HCT116 (cell line): ENCODE measurements at regions not wholly inside any gene's neighbourhood (a gene's known extent, or its start where the extent isn't known, plus 50 kb on each side); places are given as distances from the start of the nearest gene placed in this dataset.

ENCODE experiments used
- ATAC-seq: fragments of 200-7000 bp; cut with Tn5 transposase; 2 replicates; pipeline ENCODE4 v1.9.1; 2020; ENCODE audit warnings: mild to moderate bottlenecking, moderate library complexity
- BruUV-seq: library from RNA; stranded (reverse); fragments of 400-500 nt; replicated peaks from 2 replicates; lab custom pipeline; 2021; lab: Mats Ljungman, UMichigan
- CTCF ChIA-PET: fragments of 300-600 bp; sonication (Branson Sonifier 250); formaldehyde crosslinking; loops from one replicate; lab custom pipeline; 2021; ENCODE audit warnings: antibody characterized with exemption; lab: Charles Lee
- POLR2A ChIA-PET: fragments of 300-600, 350-600 bp; sonication (Branson Sonifier 250); formaldehyde crosslinking; loops from one replicate; lab custom pipeline; 2021; ENCODE audit warnings: antibody characterized with exemption; lab: Charles Lee
- RAD21 ChIA-PET, 2 experiments: fragments of 300-600 bp; sonication (Branson Sonifier 250); formaldehyde crosslinking; loops; one replicate each; lab custom pipeline; 2023; ENCODE audit warnings: low total read pairs in 2 of 2; ENCODE audit not compliant: uncharacterized antibody in 2 of 2, unreplicated experiment in 2 of 2, low non-redundant PET in 1 of 2; lab: Charles Lee
- DNase-seq: peaks from one replicate; pipeline ENCODE4 v3.0.0-alpha.2; 2010; ENCODE audit warnings: low read depth, low spot score
- H2AFZ ChIP-seq: fragments of 200-600 bp; shearing (Covaris generic), sonication (generic); 2 replicates; pipeline ENCODE4 v1.6.1; 2017; ENCODE audit warnings: low read depth, mixed run types, mixed read lengths, antibody characterized with exemption, low read length; ENCODE audit not compliant: poor library complexity, severe bottlenecking
- H3K27ac ChIP-seq: 2 replicates; pipeline ENCODE4 v1.5.1; 2012; ENCODE audit warnings: low read depth, low read length
- H3K27me3 ChIP-seq: fragments of 200-600 bp; sonication (generic); 2 replicates; pipeline ENCODE4 v1.6.1; 2016; ENCODE audit warnings: mixed run types, low read length, mixed read lengths; ENCODE audit not compliant: insufficient read depth
- H3K36me3 ChIP-seq, 2 experiments: fragments of 200-500 bp in 1 of 2; fragments of 200-600 bp in 1 of 2; sonication (Bioruptor generic) in 1 of 2; sonication (generic) in 1 of 2; 2 replicates each; pipeline versions ENCODE4 v1.5.1 to v1.6.1; 2014 to 2016; ENCODE audit warnings: low read length in 2 of 2, inconsistent platforms in 1 of 2, mixed read lengths in 1 of 2, mixed run types in 1 of 2; ENCODE audit not compliant: insufficient read depth in 2 of 2, control insufficient read depth in 1 of 2
- H3K4me1 ChIP-seq, 2 experiments: fragments of 200-600 bp in 1 of 2; sonication (generic) in 1 of 2; 2 replicates each; pipeline versions ENCODE4 v1.5.1 to v1.6.1; 2012 to 2017; ENCODE audit warnings: low read length in 2 of 2, inconsistent platforms in 1 of 2, mild to moderate bottlenecking in 1 of 2, mixed read lengths in 1 of 2, mixed run types in 1 of 2, moderate library complexity in 1 of 2; ENCODE audit not compliant: insufficient read depth in 2 of 2, control insufficient read depth in 1 of 2
- H3K4me2 ChIP-seq: fragments of 200-600 bp; sonication (generic); 2 replicates; pipeline ENCODE4 v1.6.1; 2017; ENCODE audit warnings: mixed run types, low read length, mixed read lengths
- H3K4me3 ChIP-seq, 2 experiments: fragments of 200-600 bp in 1 of 2; sonication (generic) in 1 of 2; replicated peaks in 1 of 2; 2 replicates each; pipeline ENCODE4 v1.5.1; 2011 to 2016; ENCODE audit warnings: low read length in 2 of 2, control low read depth in 1 of 2, low read depth in 1 of 2, mild to moderate bottlenecking in 1 of 2, mixed read lengths in 1 of 2, mixed run types in 1 of 2
- H3K79me2 ChIP-seq: fragments of 200-600 bp; sonication (generic); 2 replicates; pipeline ENCODE4 v1.6.1; 2017; ENCODE audit warnings: mild to moderate bottlenecking, mixed run types, low read length, moderate library complexity, mixed read lengths; ENCODE audit not compliant: insufficient read depth
- H3K9ac ChIP-seq: fragments of 200-600 bp; sonication (generic); 2 replicates; pipeline ENCODE4 v1.6.1; 2016; ENCODE audit warnings: low read length, mixed read lengths
- H3K9me2 ChIP-seq: fragments of 200-600 bp; sonication (generic), shearing (Covaris generic); 2 replicates; pipeline ENCODE4 v1.6.1; 2017; ENCODE audit warnings: mixed run types, mild to moderate bottlenecking, moderate library complexity; ENCODE audit not compliant: insufficient read depth
- H3K9me3 ChIP-seq, 2 experiments: fragments of 200-500 bp in 1 of 2; fragments of 200-600 bp in 1 of 2; sonication (Bioruptor generic) in 1 of 2; sonication (generic) in 1 of 2; 2 replicates each; pipeline ENCODE4 v1.6.1; 2014 to 2017; ENCODE audit warnings: low read length in 2 of 2, mixed read lengths in 2 of 2, inconsistent platforms in 1 of 2, low read depth in 1 of 2, mild to moderate bottlenecking in 1 of 2, mixed run types in 1 of 2, moderate library complexity in 1 of 2; ENCODE audit not compliant: control insufficient read depth in 1 of 2, insufficient read depth in 1 of 2
- H4K20me1 ChIP-seq: fragments of 200-600 bp; sonication (generic), shearing (Covaris generic); 2 replicates; pipeline ENCODE4 v1.6.1; 2017; ENCODE audit warnings: mixed run types, mild to moderate bottlenecking, moderate library complexity; ENCODE audit not compliant: insufficient read depth
- JUND ChIP-seq: IDR thresholded peaks from 2 replicates; pipeline ENCODE4 v1.6.1; 2012
- POLR2AphosphoS5 ChIP-seq: IDR thresholded peaks from 2 replicates; pipeline ENCODE4 v1.6.1; 2011; ENCODE audit warnings: mild to moderate bottlenecking, low read depth, low read length, moderate library complexity
- RAD21 ChIP-seq: IDR thresholded peaks from 2 replicates; pipeline ENCODE4 v1.6.1; 2012; ENCODE audit warnings: low read depth, mild to moderate bottlenecking
- REST ChIP-seq: IDR thresholded peaks from 2 replicates; pipeline ENCODE4 v1.6.1; 2012; ENCODE audit warnings: low read depth
- SIN3A ChIP-seq: IDR thresholded peaks from 2 replicates; pipeline ENCODE4 v1.6.1; 2012; ENCODE audit warnings: low read depth
- SP1 ChIP-seq: IDR thresholded peaks from 2 replicates; pipeline ENCODE4 v1.6.1; 2012; ENCODE audit warnings: low read depth
- SRF ChIP-seq: IDR thresholded peaks from 2 replicates; pipeline ENCODE4 v1.6.1; 2012; ENCODE audit warnings: low read depth
- TCF7L2 ChIP-seq: IDR thresholded peaks from 2 replicates; pipeline ENCODE4 v1.7.0; 2011; ENCODE audit warnings: borderline replicate concordance, inconsistent platforms; ENCODE audit not compliant: insufficient read depth, insufficient read length; ENCODE audit errors: extremely low read depth
- YY1 ChIP-seq: IDR thresholded peaks from 2 replicates; pipeline ENCODE4 v1.6.1; 2011; ENCODE audit warnings: low read length, low read depth, moderate library complexity, mild to moderate bottlenecking; ENCODE audit not compliant: insufficient replicate concordance; ENCODE audit errors: extremely low read depth
- ZNF274 ChIP-seq: fragments of 200-500 bp; sonication (Bioruptor generic); IDR thresholded peaks from 2 replicates; pipeline ENCODE4 v1.6.1; 2014; ENCODE audit warnings: mild to moderate bottlenecking, low read depth, low read length, inconsistent platforms
- intact Hi-C: fragments of 100-400 bp; cut with micrococcal nuclease; formaldehyde crosslinking; loops from 2 replicates; pipeline ENCODE4 v1.10.0; 2022
- TF ChIP-seq, protein P1 (sequence below): IDR thresholded peaks from 2 replicates; pipeline ENCODE4 v1.6.1; 2012

DNA sequence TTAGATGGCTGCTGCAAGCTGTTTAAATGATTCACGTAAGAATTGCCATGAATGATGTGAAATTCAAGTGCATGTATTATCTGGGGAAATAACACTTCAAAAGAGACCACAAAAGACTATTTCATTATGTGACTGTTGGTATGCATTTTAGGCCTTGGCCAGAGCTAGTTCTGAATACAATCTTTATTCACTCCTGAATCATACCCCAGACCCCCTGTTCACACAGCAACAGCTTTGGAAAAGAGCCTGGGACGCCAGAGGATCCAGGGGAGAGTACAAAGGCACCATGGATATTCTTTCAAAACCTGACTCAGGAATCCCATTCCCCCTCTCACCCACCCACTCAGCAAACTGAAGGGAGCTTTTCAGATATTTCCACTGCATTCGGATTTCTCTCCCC is 377.1 kb upstream of the DPP6 start:
- TF ChIP-seq YY1 = no peak
- no peak for TF ChIP-seq ZNF274
- TF ChIP-seq JUND = no peak
- TF ChIP-seq TCF7L2 = no peak
- no peak for TF ChIP-seq RAD21
- TF ChIP-seq SIN3A = no peak
- no peak for TF ChIP-seq REST
- no peak for TF ChIP-seq POLR2AphosphoS5
- TF ChIP-seq SRF = no peak
- TF ChIP-seq SP1 = no peak
- TF ChIP-seq, protein P1, sequence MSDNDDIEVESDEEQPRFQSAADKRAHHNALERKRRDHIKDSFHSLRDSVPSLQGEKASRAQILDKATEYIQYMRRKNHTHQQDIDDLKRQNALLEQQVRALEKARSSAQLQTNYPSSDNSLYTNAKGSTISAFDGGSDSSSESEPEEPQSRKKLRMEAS = no peak
- Histone ChIP-seq H3K27me3 (no peaks in the 10 kb centered on the region), H2AFZ (no peak overlapping the region), H3K9me2 (no peaks in the 10 kb centered on the region), H3K9ac (no peak overlapping the region), H3K4me2 (no peak overlapping the region), H3K79me2 (no peaks in the 10 kb centered on the region), H3K4me1 (no peaks in the 10 kb centered on the region), H3K27ac (no peak overlapping the region), H3K9me3 (peaks cover 7 to 13% of the 10 kb centered on the region in 2 experiments; a peak in 2 of 4 replicates), H3K4me3 (no peak overlapping the region), H3K36me3 (no peaks in the 10 kb centered on the region), H4K20me1 (no peaks in the 10 kb centered on the region)
- intact Hi-C loops = no loop called here
- DNase-seq = no peak
- ATAC-seq = no peak
- CTCF ChIA-PET = no interaction called here
- RAD21 ChIA-PET = no interaction called here
- no TSS peak for BruUV-seq
- POLR2A ChIA-PET = no interaction called here
